Panc1 (cell line): ENCODE measurements at regions not wholly inside any gene's neighbourhood (a gene's known extent, or its start where the extent isn't known, plus 50 kb on each side); places are given as distances from the start of the nearest gene placed in this dataset.

ENCODE experiments used
- ATAC-seq: fragments of 200-7000 bp; cut with Tn5 transposase; 2 replicates; pipeline ENCODE4 v1.9.1; 2020; ENCODE audit warnings: mild to moderate bottlenecking, moderate library complexity
- BruUV-seq: library from RNA; stranded (reverse); fragments of 400-500 nt; replicated peaks from 2 replicates; lab custom pipeline; 2021; lab: Mats Ljungman, UMichigan
- CTCF ChIA-PET: fragments of 300-600 bp; sonication (Branson Sonifier 250); formaldehyde crosslinking; loops from one replicate; lab custom pipeline; 2022; ENCODE audit warnings: antibody characterized with exemption; lab: Charles Lee
- POLR2A ChIA-PET: fragments of 300-600 bp; sonication (Branson Sonifier 250); formaldehyde crosslinking; loops from one replicate; lab custom pipeline; 2022; ENCODE audit warnings: antibody characterized with exemption; lab: Charles Lee
- DNase-seq: peaks from one replicate; pipeline ENCODE4 v3.0.0-alpha.2; 2010; ENCODE audit warnings: low read depth, low spot score
- H3K27ac ChIP-seq: 2 replicates; pipeline ENCODE4 v1.5.1; 2011; ENCODE audit warnings: mild to moderate bottlenecking, low read length, inconsistent platforms
- H3K27me3 ChIP-seq: fragments of 200-500 bp; sonication (Bioruptor generic); 2 replicates; pipeline ENCODE4 v1.6.0; 2014; ENCODE audit warnings: low read length, inconsistent platforms; ENCODE audit not compliant: control insufficient read depth, insufficient read depth
- H3K36me3 ChIP-seq: fragments of 200-500 bp; sonication (Bioruptor generic); 2 replicates; pipeline ENCODE4 v1.5.1; 2014; ENCODE audit warnings: inconsistent platforms, mild to moderate bottlenecking, low read length, moderate library complexity; ENCODE audit not compliant: control insufficient read depth, insufficient read depth
- H3K4me1 ChIP-seq: 2 replicates; pipeline ENCODE4 v1.5.1; 2011; ENCODE audit warnings: inconsistent platforms, mild to moderate bottlenecking, low read length, moderate library complexity; ENCODE audit not compliant: control insufficient read depth, insufficient read depth
- H3K4me3 ChIP-seq, 2 experiments: 2 replicates each; pipeline ENCODE4 v1.5.1; 2011 to 2012; ENCODE audit warnings: low read depth in 2 of 2, low read length in 2 of 2, mild to moderate bottlenecking in 2 of 2, inconsistent platforms in 1 of 2, moderate library complexity in 1 of 2
- H3K9me3 ChIP-seq: fragments of 200-500 bp; sonication (Bioruptor generic); 2 replicates; pipeline ENCODE4 v1.5.1; 2014; ENCODE audit warnings: low read depth, mild to moderate bottlenecking, inconsistent platforms, low read length, moderate library complexity; ENCODE audit not compliant: control insufficient read depth, insufficient read depth
- POLR2AphosphoS5 ChIP-seq: IDR thresholded peaks from 2 replicates; pipeline ENCODE4 v1.6.1; 2012; ENCODE audit warnings: mild to moderate bottlenecking, low read depth, low read length, moderate library complexity
- REST ChIP-seq, 2 experiments: IDR thresholded peaks; 2 replicates each; pipeline ENCODE4 v1.6.1; 2011 to 2012; ENCODE audit warnings: low read depth in 2 of 2, control low read depth in 1 of 2, low read length in 1 of 2, mild to moderate bottlenecking in 1 of 2, moderate library complexity in 1 of 2; ENCODE audit not compliant: insufficient read depth in 1 of 2
- SIN3A ChIP-seq: IDR thresholded peaks from 2 replicates; pipeline ENCODE4 v1.6.1; 2012; ENCODE audit warnings: low read depth, mild to moderate bottlenecking, low read length, moderate library complexity, borderline replicate concordance; ENCODE audit not compliant: insufficient read depth
- TCF7L2 ChIP-seq: IDR thresholded peaks from 2 replicates; pipeline ENCODE4 v1.6.1; 2011; ENCODE audit warnings: mild to moderate bottlenecking, low read depth, low read length, inconsistent platforms
- in situ Hi-C: cut with HindIII; loops from 2 replicates; pipeline ENCODE4 v1.10.0; 2016; ENCODE audit warnings: low sequenced_read_pairs, low pct_unique_long_range_greater_than_20kb
- intact Hi-C: fragments of 100-400 bp; cut with micrococcal nuclease; formaldehyde crosslinking; loops from one replicate; pipeline ENCODE4 v1.10.0; 2022; ENCODE audit not compliant: unreplicated experiment
- TF ChIP-seq, protein P1 (sequence below): fragments of 450-650 bp; IDR thresholded peaks from 2 replicates; pipeline ENCODE4 v1.5.1; 2017; ENCODE audit warnings: mild to moderate bottlenecking

DNA sequence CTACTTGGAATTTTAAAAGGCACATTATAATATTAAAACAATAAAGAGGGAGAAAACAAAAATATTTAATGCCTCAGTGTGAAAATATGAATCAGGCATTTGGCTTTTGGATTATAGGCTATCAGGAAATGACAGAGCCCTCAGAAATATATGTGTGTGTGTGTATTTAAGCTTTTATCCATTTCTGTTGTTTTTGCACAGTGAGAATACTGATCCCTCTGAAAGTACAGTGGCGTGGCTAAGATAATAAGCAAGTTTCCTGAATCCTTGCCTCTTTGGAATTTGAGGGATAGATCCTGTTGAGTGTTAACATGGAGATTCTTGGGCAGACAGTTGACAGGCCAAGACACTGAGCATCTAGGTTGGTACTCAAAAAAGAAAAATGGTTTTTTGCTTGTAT is 234.8 kb upstream of the ZBTB20 start:
- no peaks in the 10 kb centered on the region for H3K9me3 ChIP-seq
- POLR2A ChIA-PET, result no interaction called here
- no peak for ATAC-seq
- intact Hi-C loops, result no loop called here
- no peaks in the 10 kb centered on the region for H3K36me3 ChIP-seq
- TF ChIP-seq TCF7L2 (no peak), POLR2AphosphoS5 (no peak), REST (IDR thresholded peaks at IDR 0.05; ENCODE audit: insufficient read depth in 1 of 2, low read depth in 2 of 2, low read length in 1 of 2) (no peak), SIN3A (no peak)
- TF ChIP-seq, protein P1, sequence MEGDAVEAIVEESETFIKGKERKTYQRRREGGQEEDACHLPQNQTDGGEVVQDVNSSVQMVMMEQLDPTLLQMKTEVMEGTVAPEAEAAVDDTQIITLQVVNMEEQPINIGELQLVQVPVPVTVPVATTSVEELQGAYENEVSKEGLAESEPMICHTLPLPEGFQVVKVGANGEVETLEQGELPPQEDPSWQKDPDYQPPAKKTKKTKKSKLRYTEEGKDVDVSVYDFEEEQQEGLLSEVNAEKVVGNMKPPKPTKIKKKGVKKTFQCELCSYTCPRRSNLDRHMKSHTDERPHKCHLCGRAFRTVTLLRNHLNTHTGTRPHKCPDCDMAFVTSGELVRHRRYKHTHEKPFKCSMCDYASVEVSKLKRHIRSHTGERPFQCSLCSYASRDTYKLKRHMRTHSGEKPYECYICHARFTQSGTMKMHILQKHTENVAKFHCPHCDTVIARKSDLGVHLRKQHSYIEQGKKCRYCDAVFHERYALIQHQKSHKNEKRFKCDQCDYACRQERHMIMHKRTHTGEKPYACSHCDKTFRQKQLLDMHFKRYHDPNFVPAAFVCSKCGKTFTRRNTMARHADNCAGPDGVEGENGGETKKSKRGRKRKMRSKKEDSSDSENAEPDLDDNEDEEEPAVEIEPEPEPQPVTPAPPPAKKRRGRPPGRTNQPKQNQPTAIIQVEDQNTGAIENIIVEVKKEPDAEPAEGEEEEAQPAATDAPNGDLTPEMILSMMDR, result no peak
- in situ Hi-C loops, result no loop called here
- CTCF ChIA-PET, result no interaction called here
- H3K27me3 ChIP-seq, result no peaks in the 10 kb centered on the region
- H3K4me1 ChIP-seq, result no peaks in the 10 kb centered on the region
- no peak for DNase-seq
- BruUV-seq, result no TSS peak
- no peak overlapping the region for H3K4me3 ChIP-seq
- H3K27ac ChIP-seq, result no peak overlapping the region

GRCh38 chr3:115384381-115384780 is 237.3 kb upstream of the ZBTB20 start:
- Histone ChIP-seq H3K27ac (no peak overlapping the region), H3K36me3 (no peaks in the 10 kb centered on the region), H3K9me3 (no peaks in the 10 kb centered on the region), H3K4me3 (no peak overlapping the region), H3K4me1 (no peaks in the 10 kb centered on the region), H3K27me3 (no peaks in the 10 kb centered on the region)
- intact Hi-C loops (no loop called here), in situ Hi-C loops (no loop called here)
- CTCF ChIA-PET, result no interaction called here
- POLR2A ChIA-PET, result no interaction called here
- ATAC-seq, result no peak
- no peak for DNase-seq
- TF ChIP-seq REST (IDR thresholded peaks at IDR 0.05; ENCODE audit: insufficient read depth in 1 of 2, low read depth in 2 of 2, low read length in 1 of 2) (no peak), SIN3A (no peak), POLR2AphosphoS5 (no peak), TCF7L2 (no peak)
- TF ChIP-seq, protein P1, result no peak
- no TSS peak for BruUV-seq
